RKO (cell line): ENCODE measurements at regions not wholly inside any gene's neighbourhood (a gene's known extent, or its start where the extent isn't known, plus 50 kb on each side); places are given as distances from the start of the nearest gene placed in this dataset.
"Not testable (repeated sequence)": the region's sequence is repeated elsewhere in the genome, so short reads cannot be mapped to it uniquely, and the experiment has no call there.

Experiments used
- DNase-seq: peaks from one replicate; pipeline ENCODE4 v3.0.0-alpha.2; 2016; ENCODE audit warnings: low spot score

DNA sequence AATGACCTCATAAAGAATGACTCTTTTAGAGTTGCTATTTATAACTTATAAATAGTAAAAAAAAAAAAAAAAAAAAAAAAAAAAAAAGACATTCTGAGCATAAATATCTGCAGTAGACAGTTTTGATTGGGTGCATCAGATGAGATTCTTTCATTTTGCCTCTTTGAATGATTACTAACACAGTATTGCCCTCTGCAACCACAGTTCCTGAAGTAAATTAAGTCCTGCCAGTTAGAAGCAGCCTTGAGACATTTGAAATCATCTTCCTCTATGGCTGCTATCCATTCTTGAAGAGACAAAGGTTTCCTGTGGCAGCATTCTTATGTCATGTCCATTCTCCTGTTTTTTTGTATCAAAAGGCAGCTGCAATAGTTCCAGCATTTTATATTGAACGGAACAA lies 892.4 kb upstream of the MIR17HG start:
- no peak for DNase-seq

DNA sequence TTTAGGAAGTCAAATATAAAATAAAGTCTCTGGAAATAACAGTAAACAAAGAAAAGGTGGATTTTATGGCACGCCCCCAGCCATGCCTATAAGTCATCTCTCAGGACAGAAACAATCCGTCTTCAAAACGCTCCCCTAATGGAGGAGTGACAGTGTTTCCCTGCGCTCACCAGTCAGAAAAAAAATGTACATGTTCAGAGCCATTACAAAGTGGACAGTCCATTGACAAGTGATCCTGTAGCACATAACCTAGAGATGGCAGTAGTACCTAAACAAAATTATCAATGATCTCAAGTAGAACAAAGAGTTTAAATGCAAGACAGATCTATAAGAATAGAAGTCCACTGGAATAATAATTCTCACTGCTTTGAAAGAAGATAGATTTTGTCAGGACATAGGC lies 891.7 kb upstream of the MIR17HG start:
- peak; percentile 4 for DNase-seq

GRCh38 chr13:90461398-90461797 lies 886.1 kb upstream of the MIR17HG start:
- DNase-seq, result no peak

DNA sequence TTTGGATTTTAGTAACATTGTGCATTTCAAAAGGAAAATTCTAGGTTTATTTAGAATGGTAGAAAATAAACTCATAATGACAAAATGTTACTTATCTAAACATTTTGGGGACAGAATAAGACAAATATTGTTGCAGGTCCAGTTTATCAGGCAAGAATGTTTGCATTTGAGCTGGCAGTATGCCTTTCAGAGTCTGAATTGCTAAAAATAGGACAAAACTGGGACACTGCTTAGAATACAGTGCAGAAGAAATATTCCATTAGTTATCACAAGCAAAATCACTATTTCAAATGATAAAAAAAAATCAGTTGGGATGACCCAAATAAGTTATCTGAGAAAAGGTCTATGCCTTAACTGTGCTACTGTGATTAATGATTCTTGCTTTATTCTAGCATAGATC lies 870.3 kb upstream of the MIR17HG start:
- no peak for DNase-seq

- no peak for DNase-seq
These were observed 863.6 kb upstream of the MIR17HG start for GRCh38 chr13:90483906-90484305.

- DNase-seq, result peak; percentile 66
These were observed 862.1 kb upstream of the MIR17HG start for GRCh38 chr13:90485436-90485835.

DNA sequence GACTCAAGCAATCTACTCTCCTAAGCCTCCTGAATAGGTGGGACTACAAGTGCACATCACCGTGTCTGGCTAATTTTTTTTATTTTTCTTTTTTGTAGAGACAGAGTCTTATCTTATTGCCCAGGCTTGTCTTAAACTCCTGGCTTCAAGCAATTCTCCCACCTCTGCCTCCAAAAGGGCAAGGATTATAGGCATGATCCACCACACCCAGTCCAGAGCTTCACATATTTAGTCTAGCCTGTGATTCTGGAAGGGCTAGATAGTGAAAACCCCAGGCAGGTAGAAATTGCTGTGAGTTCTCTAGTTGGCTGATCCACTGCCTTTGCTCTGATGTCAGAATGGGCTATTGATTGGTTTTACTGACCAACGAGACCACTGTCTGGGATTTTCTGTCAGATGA lies 854.6 kb upstream of the MIR17HG start:
- DNase-seq, result no peak

DNA sequence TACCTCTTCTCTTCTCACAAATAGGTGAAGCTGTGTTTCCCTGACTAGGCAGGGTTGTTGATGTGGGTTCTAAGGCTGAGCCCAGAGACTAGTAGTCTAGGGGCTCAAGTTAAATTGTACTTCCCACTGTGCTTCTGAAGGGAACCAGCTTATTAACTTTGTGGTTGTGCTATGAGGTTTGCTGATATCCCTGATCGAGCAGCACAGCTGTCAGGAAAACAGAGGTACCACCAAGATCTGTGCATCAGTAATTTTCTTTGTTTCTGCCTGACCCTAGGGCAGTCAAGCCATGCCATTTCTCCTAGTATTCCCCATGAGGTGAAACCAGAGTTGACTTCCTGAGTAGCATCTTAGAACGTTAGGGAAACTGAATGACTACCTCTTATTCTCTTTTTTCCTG lies 853.8 kb upstream of the MIR17HG start:
- DNase-seq, result no peak

- not testable (repeated sequence) for DNase-seq
These were observed 852.6 kb upstream of the MIR17HG start for GRCh38 chr13:90494849-90495248.

DNA sequence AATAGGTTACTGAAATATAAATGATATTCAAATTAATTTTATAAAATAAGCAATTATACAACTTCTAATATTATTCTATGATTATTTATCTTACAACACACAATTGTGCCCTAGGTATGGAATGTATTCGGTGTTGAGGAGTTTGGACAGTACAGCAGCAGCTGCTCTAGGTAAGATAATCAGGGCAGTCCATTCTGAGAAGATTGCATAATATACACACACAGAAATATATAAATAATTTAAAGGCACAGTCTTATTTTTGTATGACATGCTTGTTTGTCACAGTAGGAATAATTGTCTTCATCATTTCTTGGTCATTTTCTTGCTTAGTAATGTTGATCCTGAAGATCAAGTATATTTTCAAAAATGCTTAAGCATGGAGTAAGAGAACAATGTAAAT lies 849.4 kb upstream of the MIR17HG start:
- peak; percentile 17 for DNase-seq

GRCh38 chr13:90498816-90499215 lies 848.7 kb upstream of the MIR17HG start:
- no peak for DNase-seq

GRCh38 chr13:90500569-90500968 lies 846.9 kb upstream of the MIR17HG start:
- no peak for DNase-seq

- DNase-seq, result no peak
These were observed 845.3 kb upstream of the MIR17HG start for GRCh38 chr13:90502153-90502552.

GRCh38 chr13:90502762-90503161 lies 844.7 kb upstream of the MIR17HG start:
- DNase-seq, result no peak

DNA sequence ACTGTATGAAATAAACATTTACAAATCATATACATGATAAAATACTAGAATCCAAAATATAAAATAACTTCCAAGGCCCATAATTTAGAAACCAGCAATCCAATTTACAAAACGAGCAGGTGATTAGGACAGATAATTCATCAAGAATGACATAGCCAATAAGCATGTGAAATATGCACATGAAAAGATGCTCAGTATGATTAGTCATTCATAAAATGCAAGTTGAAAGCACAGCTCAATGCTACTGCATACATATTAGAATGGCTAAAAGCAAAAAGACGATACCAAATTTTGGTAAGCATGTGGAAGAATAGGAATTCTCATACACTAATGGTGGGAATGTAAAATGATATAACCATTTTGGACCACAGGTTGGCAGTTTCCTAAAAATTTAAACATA lies 837.2 kb upstream of the MIR17HG start:
- no peak for DNase-seq

DNA sequence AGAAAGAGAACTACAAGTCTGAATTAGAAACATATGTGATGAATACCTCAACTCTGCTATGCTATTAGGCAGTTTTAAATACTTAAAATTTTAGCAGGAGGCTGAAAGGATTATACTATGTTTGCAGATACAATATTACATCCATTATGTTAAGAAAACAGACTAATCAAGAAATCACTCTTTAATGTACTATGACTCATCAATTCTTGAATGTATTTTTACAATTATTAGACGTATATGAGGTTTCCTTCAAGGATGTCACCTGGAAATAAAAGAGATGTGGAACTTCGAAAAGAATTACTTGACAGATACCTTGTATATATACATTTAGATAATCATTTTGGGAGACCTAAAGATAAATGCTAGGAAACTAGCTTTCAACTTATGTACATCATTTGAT lies 835.6 kb upstream of the MIR17HG start:
- no peak for DNase-seq

DNA sequence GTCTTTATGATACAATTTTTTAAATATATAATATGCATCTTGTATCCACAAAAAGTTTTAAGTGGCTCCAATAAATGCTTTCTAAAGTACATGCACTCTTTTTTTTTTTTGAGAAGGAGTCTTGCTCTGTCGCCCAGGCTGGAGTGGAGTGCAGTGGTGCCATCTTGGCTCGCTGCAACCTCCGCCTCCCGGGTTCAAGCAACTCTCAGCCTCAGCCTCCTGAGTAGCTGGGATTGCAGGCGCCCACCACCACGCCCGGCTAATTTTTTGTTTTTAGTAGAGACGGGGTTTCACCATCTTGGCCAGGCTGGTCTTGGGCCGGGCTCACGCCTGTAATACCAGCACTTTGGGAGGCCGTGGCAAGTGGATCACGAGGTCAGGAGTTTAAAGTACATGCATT lies 832.8 kb upstream of the MIR17HG start:
- DNase-seq, result not testable (repeated sequence)

GRCh38 chr13:90518417-90518816 lies 829.1 kb upstream of the MIR17HG start:
- no peak for DNase-seq

DNA sequence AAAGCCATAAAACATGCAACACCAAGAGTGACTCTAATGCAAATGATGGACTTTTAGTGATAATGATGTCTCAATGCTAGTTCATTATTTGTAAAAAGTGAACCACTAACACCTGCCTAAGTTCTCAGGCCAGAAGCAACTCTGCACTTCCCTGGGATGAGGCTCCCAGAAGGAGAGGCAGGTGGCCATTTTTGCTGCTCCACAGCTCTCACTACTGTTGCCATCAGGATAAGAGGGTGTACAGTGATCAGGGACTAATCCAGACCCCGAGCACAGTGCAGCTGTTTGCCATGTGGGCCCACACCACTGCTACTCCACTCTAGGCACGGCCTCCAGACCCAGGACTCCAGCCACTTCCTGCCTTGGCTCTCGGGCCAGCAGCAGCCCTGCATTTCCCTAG lies 828.3 kb upstream of the MIR17HG start:
- DNase-seq, result no peak

DNA sequence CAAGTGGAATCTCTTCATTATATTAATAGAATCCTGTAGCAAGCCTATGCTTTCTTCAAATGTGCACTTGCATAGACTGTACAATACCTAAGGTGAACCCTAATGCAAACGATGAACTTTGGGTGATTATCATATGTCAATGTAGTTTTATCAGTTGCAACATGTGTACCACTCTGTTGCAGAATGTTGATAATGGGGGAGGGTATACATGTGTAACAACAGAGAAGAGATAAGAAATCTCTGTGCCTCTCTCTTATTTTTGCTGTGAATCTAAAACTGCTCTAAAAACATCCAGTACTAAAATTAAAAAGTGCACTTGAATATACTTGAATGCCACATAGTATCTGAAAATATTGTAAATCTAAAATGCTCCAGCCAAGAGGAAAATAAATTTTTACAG lies 820.8 kb upstream of the MIR17HG start:
- DNase-seq, result no peak

DNA sequence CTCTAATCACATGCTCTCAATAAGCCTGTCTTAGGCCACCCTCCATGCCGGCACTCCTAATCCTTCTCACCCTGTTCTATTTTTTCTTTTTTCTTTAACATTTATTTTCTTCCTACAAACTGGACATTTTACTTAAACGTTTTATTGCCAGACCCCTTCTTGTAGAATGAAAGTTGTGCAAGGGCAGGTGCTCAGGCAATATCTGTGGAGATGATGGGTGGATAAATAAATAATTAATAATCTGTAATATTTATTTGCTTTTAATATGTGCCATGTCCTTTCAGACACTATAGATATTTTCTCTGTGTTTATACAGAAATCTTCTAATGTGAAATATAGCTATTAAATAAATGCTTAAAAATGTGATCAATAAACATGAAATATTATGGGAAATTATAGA lies 815.7 kb upstream of the MIR17HG start:
- DNase-seq, result no peak

GRCh38 chr13:90532861-90533492 lies 814.5 kb upstream of the MIR17HG start:
- DNase-seq, result no peak

DNA sequence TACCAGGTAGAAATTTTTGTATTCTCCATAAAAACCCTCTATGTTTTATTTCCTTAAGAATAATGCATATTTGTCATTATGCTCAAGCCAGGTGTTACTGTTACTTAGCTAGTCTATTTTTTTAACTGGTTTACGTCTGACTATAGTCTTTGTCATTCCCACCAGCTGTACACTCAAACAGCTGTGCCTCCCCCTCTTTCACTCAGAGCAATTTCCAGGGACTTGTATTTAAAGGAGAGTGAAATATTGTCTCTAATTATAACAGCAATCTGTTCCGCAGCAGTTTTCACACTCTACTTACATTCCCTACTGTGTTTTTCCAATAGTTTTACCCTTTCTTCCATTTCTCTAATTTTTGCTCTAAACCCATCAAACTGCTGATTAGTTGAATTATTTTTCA lies 813.6 kb upstream of the MIR17HG start:
- peak; percentile 3 for DNase-seq

DNA sequence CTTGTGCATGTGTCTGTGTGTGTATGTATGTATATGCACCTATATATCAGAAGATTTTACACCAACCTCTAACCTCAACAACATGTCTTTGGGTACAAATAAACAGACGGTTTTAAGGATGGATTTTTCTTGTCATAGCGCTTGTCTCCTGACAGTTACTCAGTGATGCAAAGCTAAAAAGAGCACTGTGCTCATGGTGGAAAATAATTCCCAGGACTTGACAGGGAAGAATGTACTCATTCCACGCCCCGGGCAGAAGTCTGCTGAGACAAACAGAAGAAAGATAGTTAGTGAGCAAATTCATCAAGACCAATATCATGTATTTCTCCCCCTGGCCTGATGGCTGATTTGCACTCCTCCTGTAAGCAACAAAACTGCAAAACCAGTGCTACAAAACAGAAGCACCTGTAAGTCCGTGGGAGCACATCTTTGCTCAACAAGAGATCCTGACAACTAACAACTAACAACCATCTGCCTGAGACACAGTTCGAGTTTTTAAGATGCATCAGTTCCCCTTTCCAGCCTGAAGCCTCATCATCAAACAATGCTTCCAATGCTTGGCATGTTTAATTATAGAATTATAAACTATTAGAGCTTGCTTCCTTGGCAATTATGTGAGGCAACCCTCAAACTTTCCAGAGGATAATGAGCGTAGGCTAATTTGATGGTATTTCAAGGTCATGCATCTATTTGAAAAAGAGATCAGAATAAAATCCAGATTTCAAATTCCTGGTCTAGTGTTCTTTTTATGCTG lies 812.7 kb upstream of the MIR17HG start:
- no peak for DNase-seq
